CD1c-positive myeloid dendritic cell (primary cell): ENCODE measurements at regions not wholly inside any gene's neighbourhood (a gene's known extent, or its start where the extent isn't known, plus 50 kb on each side); places are given as distances from the start of the nearest gene placed in this dataset.
A peak's percentile ranks its signal among the peaks of the same experiment; 100 is the strongest.
"Not testable (repeated sequence)": the region's sequence is repeated elsewhere in the genome, so short reads cannot be mapped to it uniquely, and the experiment has no call there.

ENCODE experiments used
- DNase-seq: peaks from one replicate; pipeline ENCODE4 v3.0.0-alpha.2; 2016; ENCODE audit errors: extremely low spot score

DNA sequence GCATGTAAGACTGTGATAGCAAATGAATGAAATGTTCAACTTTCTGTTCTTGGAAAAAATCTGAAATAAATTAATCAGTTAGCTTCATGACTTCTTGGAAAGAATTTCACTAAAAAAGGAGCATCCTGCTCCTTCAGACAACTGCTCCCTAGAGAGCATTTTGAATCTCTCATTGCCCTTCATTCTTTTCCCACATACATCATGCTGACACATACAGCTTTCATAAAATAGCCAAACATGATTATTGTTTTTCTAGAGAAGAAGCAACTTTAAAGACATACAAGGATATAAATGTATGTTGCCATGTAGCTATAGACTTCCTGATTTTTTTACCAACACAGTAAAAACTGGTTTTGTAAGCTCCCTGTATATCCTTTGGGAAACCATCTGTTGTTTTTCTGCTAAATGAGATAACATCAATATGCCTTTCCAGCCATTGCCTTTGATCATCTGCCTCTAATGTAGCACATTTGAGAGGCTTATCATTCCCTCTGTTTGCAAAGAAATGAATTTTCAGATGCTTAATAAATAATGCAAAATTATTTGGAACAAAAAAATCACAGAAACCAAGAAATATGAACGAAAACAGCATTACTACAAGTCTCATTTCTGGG lies 248.2 kb upstream of the GPR149 start:
- DNase-seq, result no peak

DNA sequence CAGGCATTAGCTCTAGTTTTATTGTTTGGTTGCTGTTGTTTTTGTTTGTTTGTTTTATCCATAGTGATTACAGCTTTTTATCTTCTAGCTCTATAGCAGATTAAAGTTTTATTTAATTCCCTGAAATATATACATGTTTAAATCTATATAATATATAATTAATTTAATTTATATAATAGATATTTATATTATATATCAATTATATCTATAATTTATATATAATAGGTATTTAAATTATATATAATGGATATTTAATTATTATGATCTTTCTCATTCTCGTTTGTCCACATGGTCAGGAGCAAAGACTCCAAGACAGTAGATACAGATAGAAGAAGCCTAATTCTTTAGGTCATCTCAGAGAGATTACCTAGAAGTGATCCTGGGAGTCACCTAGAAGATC lies 238.8 kb upstream of the GPR149 start:
- no peak for DNase-seq

DNA sequence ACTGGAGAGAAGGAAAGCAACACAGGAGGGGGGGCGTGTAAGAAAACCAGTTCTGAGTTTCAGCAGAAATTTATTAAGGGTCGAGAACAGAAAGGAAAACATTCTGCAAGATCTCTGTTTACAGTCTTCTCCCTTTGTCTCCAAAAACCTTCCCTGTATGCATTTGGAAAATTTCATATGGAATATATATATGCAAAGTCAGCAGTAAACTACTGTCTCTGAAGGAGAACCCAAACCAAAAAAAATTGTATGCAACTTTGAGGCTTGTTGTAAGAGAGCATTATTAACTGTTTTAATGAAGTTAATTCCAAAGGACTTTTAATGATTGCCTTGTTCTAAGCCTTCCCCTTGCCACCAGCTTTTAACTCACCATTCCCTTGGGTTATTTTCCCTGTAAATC lies 238.2 kb upstream of the GPR149 start:
- DNase-seq, result no peak

DNA sequence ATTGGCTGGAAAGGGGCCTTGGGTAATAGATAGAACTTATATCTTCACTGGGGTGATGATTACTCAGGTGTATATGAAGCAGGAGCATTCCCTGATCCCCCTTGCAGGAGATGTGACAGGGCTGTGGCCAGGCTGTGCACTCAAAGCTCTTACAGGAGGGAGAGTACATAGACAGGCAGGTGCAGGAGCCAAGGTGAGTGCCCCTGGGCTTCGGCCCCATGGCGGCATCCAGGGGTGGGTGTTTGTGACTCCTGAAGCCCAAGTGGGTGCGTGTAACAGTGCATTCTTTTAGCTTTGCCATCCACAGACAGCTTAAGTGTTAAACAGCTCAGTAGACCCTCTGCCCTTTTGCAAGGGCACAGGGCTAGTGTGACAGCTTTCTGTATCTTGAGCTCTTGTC lies 236.6 kb upstream of the GPR149 start:
- DNase-seq, result no peak

DNA sequence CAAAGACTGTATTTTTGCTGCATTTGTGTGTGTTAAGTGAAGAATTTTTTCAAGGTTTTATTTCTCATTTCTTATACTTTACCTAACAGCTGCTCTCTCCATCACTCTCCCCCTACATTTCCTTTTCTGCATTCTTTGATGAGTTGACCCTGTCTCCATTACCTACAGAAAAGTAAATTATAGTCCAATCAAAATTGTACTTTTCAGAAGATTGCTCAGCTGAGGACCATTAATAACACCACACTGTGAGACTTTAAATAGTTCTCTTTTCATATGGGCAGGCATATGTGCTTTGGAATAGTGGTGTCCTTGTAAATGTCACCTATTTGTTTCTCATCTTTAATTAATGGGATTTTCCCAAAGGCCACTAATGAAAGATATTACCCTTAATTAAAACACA lies 234.7 kb upstream of the GPR149 start:
- no peak for DNase-seq

DNA sequence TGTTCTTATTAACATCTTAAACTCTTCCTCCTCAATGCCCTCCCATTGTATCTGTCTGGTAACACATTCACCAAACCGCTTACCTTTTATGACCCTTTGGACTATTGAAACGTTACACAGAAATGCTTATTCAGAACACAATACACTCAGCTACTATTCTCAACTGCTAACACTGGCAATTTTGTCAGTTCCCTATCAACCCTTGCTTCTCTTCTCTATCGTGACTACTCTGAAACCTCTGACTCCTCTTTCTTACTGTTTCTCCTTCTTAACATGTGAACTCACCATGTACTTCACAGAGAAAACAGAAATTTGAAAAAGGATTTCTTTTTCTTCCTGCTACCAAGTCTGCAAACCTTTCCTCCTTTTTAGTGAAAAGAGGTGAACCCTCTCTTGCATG lies 232.9 kb upstream of the GPR149 start:
- DNase-seq, result no peak

DNA sequence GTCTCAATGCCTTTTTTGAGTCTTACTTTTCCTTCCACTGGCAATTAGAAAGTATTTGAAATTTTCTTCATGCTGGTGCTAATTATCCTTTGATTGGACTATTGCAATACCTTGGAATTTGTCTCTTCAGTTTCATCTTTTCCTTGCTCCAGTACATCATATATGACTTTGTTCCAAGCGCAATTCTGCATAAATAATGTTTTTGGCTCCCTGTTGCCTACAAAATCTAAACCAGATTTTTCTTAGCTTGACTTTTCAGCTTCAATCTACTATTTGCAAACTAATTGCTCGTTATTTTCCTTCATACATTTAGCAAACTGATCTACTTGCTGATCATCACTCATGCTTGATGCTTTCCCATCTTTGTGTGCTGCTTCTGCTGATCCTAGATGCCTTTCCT lies 230.8 kb upstream of the GPR149 start:
- no peak for DNase-seq

DNA sequence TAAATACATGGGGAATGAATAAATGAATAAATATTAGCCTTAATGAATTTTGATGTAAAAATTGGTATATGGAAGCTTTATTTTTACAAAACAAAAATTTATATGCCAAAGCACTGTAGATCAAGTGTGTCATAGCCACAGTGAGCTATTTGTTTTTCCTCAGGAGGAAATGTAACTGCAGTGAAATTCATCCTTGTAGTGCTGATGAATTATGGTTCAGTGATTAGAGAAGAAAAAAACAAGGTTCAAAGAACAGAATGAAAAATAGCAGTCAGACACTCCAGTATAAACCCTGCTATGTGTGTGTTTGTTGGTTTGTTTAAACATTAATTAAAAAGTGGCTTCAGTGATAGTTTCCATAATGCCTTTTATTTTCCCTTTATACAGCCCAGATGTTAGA lies 228.0 kb upstream of the GPR149 start:
- no peak for DNase-seq

DNA sequence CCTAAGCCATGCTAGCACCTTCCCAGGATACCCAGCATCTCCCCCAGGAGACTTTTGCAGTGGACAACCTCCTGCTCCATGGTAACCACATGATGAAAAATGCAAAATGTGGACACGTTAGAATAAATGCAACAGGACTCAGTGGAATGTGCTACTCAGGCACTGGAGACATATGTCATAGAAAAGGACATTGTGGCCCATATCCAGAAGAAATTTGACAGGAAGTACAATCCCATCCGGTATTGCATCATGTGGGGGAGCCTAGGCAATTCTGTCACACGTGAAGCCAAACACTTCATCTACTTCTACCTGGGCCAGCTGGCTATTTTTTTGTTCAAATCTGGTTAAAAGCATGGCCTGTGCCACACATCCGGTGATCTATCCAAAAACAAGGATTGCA lies 227.2 kb upstream of the GPR149 start:
- DNase-seq, result no peak

DNA sequence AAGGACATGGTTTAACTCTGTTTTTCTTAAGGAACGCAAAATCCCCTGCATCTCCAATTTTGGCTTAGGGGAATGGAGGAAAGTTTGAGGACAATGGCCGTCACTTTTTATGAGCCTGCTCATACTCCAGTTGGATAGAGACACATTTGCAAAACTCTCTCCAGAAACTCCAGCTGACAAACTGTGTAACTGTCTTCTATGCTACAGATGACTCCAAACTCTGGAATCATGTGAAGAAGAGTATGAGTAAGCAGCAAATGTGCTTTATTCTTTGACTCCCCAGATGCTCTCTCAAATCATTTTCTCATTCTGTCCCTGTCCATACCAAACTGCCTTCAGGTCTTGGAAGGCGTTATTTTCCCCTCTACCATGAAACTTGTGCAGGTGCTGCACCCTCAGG lies 226.5 kb upstream of the GPR149 start:
- DNase-seq, result no peak

DNA sequence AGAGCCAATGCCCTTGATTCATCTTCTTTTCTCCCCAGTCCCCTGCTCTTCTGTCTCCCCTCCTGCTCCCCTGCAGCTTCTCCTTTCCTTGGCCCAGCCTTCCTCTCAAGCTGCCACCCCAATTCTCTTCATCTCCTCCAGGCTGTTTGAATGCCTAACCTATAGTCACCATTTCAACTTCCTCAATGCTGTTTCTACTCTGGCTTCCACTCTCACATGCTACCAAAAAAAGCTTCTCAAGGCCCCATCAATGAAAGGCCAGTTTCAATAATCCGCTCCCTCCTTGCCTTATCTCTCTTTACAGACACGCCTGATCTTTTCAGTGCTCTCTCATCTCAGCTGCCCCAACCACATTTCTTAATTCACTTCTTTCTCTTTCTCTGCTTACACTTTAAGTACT lies 212.2 kb upstream of the GPR149 start:
- DNase-seq, result no peak

DNA sequence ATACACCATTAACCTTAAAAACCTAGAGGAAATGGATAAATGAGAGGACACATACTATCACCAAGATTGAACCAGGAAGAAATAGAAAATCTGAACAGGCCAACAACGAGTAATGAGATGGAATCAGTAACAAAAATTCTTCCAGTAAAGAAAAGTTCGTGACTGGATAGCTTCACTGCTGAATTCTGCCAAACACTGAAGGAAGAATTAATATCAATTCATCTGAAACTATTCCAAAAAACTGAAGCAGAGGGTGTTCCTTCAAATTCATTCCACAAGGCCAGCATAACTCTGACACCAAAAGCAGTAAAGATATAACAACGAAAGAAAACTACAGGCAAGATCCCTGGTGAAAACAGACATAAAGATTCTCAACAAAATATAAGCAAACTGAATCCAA lies 195.8 kb upstream of the GPR149 start:
- DNase-seq, result no peak

DNA sequence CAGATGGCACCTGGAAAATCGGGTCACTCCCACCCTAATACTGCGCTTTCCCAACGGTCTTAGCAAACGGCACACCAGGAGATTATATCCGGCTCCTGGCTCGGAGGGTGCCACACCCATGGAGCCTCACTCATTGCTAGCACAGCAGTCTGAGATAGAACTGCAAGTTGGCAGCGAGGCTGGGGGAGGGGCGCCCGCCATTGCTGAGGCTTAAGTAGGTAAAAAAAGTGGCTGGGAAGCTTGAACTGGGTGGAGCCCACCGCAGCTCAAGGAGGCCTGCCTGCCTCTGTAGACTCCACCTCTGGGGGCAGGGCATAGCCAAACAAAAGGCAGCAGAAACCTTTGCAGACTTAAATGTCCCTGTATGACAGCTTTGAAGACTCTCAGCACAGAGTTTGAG lies 189.6 kb upstream of the GPR149 start:
- not testable (repeated sequence) for DNase-seq

DNA sequence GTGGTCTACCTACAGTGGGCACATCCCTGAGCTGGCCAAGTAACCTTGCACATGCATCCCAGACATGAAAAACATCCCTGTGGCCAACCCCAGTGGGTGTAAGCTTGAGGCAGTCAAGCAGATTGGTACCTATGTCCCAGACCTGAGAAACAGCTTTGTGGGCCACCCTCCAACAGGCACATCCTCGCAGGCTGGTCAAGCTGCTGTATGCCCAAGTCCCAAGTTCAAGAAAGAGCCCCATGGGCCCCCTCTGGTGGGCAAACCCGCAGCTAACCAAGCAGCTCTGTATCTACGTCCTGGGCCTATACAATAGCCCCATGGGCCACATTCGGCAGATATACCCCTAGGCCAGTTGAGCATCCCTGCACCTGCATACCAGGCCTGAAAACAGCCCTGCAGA lies 186.3 kb upstream of the GPR149 start:
- DNase-seq, result no peak

DNA sequence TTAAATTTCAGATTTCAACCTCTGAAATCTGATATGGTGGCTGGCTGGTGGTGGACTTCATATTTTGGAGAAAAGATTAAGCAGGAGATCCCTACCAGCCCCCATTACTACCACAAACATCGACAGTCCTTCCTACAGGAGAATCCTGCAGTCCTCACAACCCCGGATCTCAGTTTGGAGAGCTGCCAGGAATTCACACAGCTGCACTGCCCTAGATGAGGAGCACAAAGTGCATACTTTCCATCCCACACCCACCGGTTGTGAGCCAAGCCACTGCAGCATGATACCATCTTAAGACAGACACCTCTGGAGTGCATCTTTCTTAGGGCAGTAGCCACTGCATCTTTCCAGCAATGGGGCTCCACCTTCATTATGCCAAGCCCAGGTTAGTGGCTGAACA lies 185.5 kb upstream of the GPR149 start:
- no peak for DNase-seq

DNA sequence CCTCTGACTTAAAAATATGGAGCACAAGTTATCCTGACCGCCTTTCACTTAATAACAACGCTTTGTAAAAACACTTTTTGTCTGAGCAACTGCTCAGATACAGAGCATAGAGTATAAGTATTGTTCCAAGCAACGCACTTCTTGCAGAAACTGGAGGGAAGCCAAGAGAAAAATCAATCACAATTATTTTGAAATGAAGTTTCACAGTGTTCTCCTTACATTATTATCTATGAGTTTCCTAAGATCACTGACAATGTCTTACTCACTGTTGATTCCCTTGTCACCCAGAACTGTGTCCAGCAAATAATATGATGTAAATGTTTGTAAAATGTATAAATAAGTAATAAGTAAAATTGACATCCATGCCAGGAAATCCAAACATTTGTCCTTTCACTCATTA lies 184.6 kb upstream of the GPR149 start:
- DNase-seq, result no peak

DNA sequence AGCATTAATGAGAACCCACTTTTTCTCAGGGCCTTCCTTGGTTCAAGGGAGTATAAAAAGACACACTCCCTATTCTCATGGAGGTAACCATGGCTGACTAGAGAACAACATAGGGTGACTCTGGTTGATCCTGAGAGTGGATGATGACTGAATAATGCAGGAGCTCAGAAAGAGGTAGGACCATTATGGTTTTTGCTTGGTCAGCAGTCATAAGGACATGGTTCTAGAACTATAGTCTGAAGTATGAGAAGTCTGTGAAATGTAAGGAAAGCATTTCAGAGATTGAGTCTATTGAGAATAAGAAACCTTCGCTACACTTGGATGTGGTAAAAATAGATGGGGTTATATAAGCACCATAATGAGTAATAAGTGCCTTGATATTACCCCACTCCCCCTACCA lies 184.1 kb upstream of the GPR149 start:
- DNase-seq, result no peak

DNA sequence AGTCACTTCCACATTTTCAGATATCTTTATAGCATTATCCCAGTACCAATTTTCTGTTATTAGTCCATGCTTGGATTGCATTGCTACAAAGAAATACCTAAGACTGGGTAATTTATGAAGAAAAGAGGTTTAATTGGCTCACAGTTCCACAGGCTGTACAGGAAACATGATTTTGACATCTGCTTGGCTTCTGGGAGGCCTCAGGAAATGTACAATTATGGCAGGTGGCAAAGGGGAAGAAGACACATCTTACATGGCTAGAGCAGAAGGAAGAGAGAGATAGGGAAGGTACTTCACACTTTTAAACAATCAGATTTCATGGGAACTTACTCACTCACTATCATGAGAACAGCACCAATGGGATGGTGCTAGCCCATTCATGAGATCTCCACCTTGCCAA lies 172.3 kb upstream of the GPR149 start:
- DNase-seq, result no peak

DNA sequence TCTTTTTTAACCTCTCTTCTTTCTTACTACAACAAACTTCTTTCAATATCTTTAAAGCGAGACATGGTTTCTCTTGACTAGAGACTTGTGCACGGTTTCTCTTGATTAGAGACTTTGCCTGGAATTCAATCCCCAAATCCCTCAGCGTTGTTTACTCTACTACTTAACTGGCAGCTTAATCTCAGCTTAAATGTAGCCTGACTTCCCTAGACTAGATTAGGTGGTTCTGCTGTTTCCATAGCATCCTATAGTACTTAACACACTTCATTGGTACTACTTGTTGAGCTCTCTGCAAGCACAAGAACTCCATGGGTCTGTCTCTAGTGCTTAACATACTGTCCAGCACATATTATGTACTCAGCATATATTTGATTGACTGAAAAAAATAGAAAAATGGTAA lies 168.2 kb upstream of the GPR149 start:
- no peak for DNase-seq

DNA sequence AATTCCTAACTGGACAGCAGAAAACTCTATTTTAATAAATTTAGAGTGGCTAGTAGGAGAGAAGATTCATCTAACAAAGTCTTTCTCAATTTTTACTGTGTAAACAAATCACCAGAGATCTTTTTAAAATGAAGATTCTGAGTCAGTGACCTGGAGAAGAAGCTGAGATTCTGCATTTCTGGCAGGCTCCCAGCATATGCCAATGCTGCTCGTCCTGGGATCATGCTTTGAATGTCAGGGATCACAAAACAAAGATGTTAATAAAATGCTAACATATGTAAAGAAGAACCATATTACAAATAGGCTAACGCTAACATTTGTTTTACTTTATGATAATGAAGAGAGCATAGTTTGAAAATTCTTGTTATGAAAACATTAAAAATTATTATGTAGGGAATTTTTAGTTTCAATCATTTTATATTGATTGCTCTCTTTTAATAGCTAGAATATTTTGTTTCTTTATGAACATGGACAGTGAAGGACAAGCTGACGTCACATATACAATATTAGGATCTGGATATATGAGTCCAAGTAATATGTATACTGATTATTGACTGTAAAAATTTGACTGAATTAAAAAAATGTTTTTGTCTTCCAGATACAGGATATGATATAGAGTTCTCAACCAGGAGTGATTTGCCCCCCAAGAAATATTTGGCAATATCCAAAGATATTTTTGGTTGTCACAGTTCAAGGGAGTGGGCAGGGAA lies 160.8 kb upstream of the GPR149 start:
- no peak for DNase-seq

DNA sequence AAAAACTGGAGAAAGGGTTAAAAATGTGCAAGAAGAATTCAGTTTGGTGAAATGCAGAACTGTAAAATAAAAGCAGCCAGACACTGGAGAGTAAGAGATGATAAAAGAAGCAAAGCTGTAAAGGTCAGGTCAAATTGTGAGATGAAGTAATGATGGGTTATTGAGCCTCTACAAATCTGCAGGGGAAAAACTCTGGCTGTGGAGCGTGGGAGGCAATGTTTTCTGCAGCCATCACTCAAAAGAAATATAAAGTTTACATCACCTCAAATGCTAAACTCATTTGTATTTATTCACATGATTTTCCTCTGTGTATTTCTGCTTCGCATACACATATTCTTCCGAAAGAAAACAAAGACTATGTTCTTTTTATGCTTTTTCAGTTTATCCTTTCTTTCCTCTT lies 158.8 kb upstream of the GPR149 start:
- no peak for DNase-seq

DNA sequence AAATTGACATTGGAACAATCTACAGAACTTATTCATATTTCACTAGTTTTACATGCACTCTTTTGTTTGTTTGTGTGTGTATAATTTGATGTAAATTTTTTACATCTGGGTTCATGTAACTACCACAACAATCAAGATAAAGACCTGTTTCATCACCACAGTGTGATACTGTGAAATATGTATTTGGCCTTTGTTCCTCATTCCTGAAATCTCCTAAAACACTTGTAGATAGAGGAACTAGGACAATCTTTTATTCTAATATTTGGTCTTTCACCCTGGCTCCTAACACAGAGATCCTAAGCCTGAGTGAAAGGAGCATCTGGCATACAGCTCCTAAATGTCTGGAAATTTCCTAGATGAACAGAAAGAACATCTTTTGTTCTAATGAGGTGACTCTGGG lies 155.0 kb upstream of the GPR149 start:
- DNase-seq, result peak; percentile 35

DNA sequence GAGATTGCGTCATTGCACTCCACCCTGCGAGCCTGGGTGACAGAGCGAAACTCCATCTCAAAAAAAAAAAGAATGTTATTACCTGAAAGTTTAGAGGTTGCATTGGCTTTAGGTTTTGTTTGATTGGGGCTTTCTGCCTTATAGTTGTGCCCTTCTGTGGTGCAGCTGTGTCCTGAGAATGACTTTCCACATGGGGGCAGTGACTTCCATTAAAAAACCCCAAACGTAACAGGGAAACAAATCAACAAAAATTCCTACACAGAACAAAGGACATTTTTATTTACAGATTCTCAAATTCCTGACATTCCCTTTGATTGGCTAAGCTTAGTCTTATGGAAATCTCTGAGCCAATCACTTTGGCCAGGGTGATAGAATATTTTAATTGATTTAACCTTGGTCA lies 154.1 kb upstream of the GPR149 start:
- no peak for DNase-seq

DNA sequence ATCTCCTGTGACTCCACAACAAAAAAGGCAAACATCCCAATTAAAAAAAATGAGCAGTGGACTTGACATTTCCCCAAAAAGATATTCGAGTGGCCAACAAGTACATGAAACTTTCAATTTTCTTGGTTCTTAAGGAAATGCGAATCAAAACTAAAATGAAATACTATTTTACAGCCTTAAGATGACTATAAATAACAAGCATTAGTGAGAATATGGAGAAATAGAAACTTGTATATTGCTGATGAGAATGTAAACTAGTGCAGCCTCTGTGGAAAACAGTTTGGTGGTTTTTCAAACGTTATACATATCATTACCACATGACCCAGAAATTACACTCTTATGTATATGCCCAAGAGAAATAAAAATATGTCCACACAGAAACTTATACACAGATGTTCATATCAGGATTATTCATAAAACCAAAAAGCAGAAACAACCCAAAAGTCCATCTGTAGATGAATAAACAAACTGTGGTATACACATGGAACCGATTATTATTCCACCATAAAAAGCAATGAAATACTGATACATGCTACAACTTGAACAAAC lies 153.2 kb upstream of the GPR149 start:
- DNase-seq, result no peak
